ENCODE measurements at regions not wholly inside any gene's neighbourhood (a gene's known extent, or its start where the extent isn't known, plus 50 kb on each side); places are given as distances from the start of the nearest gene placed in this dataset.

DNA sequence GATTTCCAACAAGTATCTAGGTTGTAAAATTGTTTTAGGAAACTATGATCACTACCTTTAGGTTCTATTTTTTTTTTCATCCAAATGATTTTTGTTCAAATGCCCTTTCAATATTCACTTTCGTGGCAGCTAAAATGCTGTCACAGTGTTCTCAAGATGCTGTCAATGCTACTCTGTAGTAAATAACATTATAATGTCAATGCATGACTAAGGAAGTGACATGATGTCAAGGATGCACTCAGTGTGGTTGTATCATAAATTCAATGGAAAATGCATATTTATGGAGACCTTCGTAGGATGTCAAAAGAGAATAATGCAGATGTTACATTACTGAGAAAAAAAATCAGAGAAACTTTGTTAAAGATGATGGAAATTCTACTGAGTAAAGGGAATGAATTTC, 673.8 kb downstream of the ANKRD7 start:
- Histone ChIP-seq H3K4me1 (ENCODE audit: control insufficient read depth, extremely low read depth, insufficient read depth, low read length) (peaks cover 8% of the 10 kb centered on the region), H3K9ac (ENCODE audit: control insufficient read depth, extremely low read depth, insufficient read depth, low read length) (no peak overlapping the region), H2AFZ (ENCODE audit: control insufficient read depth, low read length) (no peak overlapping the region), H3K36me3 (ENCODE audit: control insufficient read depth in 2 of 2, extremely low read depth in 1 of 2, insufficient read depth in 2 of 2, low read length in 2 of 2) (no peaks in the 10 kb centered on the region), H4K20me1 (ENCODE audit: control insufficient read depth, extremely low read depth, insufficient read depth, low read length) (no peaks in the 10 kb centered on the region), H3K27me3 (ENCODE audit: control insufficient read depth, extremely low read depth, insufficient read depth, low read length) (no peaks in the 10 kb centered on the region), H3K27ac (ENCODE audit: control insufficient read depth, insufficient read depth, low read length) (no peak overlapping the region), H3K9me3 (ENCODE audit: control insufficient read depth, low read depth, low read length) (no peaks in the 10 kb centered on the region), H3K4me2 (ENCODE audit: control insufficient read depth, extremely low read depth, insufficient read depth, low read depth, low read length) (no peak overlapping the region), H3K4me3 (ENCODE audit: control insufficient read depth in 2 of 3, extremely low read depth in 1 of 3, insufficient read depth in 2 of 3, low read depth in 1 of 3, low read length in 3 of 3) (no peak overlapping the region), H3K9me1 (ENCODE audit: control insufficient read depth, extremely low read depth, insufficient read depth, low read length) (no peaks in the 10 kb centered on the region), H3K79me2 (ENCODE audit: control insufficient read depth, insufficient read depth, low read length) (no peaks in the 10 kb centered on the region)
- TF ChIP-seq CTCF (optimal IDR thresholded peaks at IDR 0.05 in 1 of 3, IDR thresholded peaks at IDR 0.05 in 1 of 3, conservative IDR thresholded peaks at IDR 0.05 in 1 of 3; ENCODE audit: extremely low read depth in 1 of 3, insufficient read depth in 2 of 3, low read length in 3 of 3) (no peak), EZH2 (IDR thresholded peaks at IDR 0.05; ENCODE audit: low read length) (no peak)
- dilution Hi-C loops (cut with MboI; ENCODE audit: extremely low pct_ligation_motif_present, low sequenced_read_pairs), result no loop called here
- FAIRE-seq (no peak), DNase-seq (ENCODE audit: low read depth, low spot score) (no peak)

DNA sequence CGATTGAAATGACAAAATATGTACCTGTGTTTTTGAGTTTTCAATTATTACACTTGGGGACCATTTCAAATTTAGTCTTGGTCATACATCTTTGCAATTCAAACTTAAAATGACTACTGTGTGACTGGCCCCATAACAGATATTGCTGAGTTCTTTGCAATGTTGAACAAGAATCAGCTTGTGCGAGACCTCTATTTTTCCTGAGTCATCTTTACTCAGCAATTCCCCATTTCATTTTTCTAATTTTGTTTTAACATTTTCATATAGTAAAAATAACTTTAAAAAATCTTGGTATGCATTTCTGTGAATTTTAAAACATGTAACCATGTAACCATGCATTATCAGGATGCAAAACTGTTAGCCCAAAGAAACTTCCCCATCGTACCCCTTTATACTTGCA, 678.1 kb downstream of the ANKRD7 start:
- Histone ChIP-seq H3K27ac (ENCODE audit: control insufficient read depth, insufficient read depth, low read length) (no peak overlapping the region), H3K36me3 (ENCODE audit: control insufficient read depth in 2 of 2, extremely low read depth in 1 of 2, insufficient read depth in 2 of 2, low read length in 2 of 2) (no peaks in the 10 kb centered on the region), H3K4me1 (ENCODE audit: control insufficient read depth, extremely low read depth, insufficient read depth, low read length) (peaks cover 8% of the 10 kb centered on the region), H3K79me2 (ENCODE audit: control insufficient read depth, insufficient read depth, low read length) (no peaks in the 10 kb centered on the region), H4K20me1 (ENCODE audit: control insufficient read depth, extremely low read depth, insufficient read depth, low read length) (no peaks in the 10 kb centered on the region), H3K4me2 (ENCODE audit: control insufficient read depth, extremely low read depth, insufficient read depth, low read depth, low read length) (no peak overlapping the region), H3K9me3 (ENCODE audit: control insufficient read depth, low read depth, low read length) (no peaks in the 10 kb centered on the region), H3K4me3 (ENCODE audit: control insufficient read depth in 2 of 3, extremely low read depth in 1 of 3, insufficient read depth in 2 of 3, low read depth in 1 of 3, low read length in 3 of 3) (no peak overlapping the region), H2AFZ (ENCODE audit: control insufficient read depth, low read length) (no peak overlapping the region), H3K27me3 (ENCODE audit: control insufficient read depth, extremely low read depth, insufficient read depth, low read length) (no peaks in the 10 kb centered on the region), H3K9ac (ENCODE audit: control insufficient read depth, extremely low read depth, insufficient read depth, low read length) (no peak overlapping the region), H3K9me1 (ENCODE audit: control insufficient read depth, extremely low read depth, insufficient read depth, low read length) (no peaks in the 10 kb centered on the region)
- FAIRE-seq, result no peak
- TF ChIP-seq EZH2 (IDR thresholded peaks at IDR 0.05; ENCODE audit: low read length) (no peak), CTCF (optimal IDR thresholded peaks at IDR 0.05 in 1 of 3, IDR thresholded peaks at IDR 0.05 in 1 of 3, conservative IDR thresholded peaks at IDR 0.05 in 1 of 3; ENCODE audit: extremely low read depth in 1 of 3, insufficient read depth in 2 of 3, low read length in 3 of 3) (no peak)
- dilution Hi-C loops (cut with MboI; ENCODE audit: extremely low pct_ligation_motif_present, low sequenced_read_pairs), result no loop called here
- DNase-seq (ENCODE audit: low read depth, low spot score), result peak; percentile 4

All from keratinocyte (primary cell).